ENCODE measurements at regions not wholly inside any gene's neighbourhood (a gene's known extent, or its start where the extent isn't known, plus 50 kb on each side); places are given as distances from the start of the nearest gene placed in this dataset.

DNA sequence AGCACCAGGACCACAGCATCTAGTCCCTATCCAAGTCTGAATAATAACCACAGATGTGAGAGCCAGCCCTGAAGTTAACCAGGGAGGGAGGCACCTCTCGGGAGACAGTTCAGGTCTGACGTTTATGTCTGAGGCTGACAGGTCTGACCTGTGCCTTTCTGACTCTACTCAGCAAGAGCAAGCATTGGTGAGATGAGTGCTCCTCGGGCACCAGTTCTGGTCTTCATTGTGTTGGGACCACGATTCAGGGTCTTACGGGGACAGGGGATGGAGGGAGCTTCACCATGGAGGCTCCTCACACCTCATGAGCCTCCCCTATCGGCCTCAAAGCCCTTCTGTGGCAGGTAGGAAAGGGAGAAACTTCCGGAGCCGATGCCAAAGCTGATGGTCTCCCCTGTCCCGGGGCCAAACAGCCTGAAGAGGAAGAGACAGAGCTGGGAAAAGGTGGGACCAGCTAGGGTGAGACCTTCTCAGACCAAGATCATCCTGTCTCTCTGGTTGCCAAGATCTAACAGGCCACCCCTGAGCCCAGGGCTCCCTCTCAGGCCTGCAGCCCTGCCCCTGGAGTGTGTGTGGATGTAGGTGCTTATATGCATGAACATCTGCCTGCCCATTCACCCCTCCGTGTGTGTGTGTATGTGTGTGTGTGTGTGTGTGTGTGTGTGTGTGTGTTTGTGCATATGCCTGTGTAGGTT is 170.5 kb downstream of the VEGFA start:
- in situ Hi-C loops (cut with HindIII; ENCODE audit: low sequenced_read_pairs): no loop called here

DNA sequence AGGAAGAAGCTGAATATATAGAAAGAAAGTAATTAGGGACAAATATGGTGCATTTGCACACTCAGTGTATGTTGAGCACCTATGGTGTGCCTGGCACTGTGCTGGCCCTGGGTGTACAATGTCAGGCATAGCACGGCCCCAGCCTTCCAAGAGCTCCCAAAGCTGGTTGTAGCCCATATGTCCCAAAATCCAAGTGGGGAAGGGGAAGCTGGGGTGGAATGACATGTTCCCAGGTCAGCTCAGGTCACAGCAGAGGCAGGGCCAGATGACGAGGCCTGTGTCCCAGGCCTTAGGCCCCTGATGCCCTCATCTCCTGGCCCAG is 170.0 kb downstream of the VEGFA start:
- in situ Hi-C loops (cut with HindIII; ENCODE audit: low sequenced_read_pairs): no loop called here

DNA sequence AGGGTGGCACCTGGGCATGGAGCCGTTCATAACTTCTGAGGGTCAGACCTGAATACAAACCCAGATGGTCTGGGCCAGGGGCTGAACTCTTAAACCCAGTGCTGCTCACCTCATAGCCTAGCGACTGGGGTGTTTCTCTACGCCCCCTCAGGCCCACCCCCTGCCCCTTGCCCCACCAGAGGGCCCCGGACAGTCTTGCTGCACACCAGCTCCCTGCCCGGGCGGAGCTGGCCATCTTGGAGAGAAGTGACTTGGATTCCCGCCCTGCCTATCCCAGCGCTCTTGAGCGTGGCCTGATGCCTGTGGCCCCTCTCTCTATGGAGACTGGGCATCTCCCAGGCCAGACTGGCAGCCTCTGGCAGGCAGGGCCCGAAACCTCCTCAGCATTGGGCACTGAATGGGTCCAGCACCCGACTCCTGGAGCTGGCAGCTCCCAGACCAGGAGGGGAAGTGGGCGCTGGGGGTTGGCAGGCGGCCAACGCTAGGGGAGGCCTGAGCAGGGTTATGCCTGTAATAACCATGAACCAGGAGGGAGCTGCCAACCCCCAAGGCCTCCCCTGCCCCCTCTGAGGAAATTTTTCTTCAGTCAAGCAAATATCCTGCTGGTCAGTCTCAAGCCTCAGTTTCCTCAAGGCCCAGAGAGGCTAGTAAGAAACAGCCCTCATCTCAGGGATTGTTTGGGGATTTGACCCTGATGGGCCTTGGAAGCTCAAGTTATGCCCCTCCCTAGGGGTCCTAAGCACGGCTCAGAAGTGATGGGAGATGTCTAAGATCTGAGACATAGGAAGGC is 169.5 kb downstream of the VEGFA start:
- in situ Hi-C loops (cut with HindIII; ENCODE audit: low sequenced_read_pairs): no loop called here

DNA sequence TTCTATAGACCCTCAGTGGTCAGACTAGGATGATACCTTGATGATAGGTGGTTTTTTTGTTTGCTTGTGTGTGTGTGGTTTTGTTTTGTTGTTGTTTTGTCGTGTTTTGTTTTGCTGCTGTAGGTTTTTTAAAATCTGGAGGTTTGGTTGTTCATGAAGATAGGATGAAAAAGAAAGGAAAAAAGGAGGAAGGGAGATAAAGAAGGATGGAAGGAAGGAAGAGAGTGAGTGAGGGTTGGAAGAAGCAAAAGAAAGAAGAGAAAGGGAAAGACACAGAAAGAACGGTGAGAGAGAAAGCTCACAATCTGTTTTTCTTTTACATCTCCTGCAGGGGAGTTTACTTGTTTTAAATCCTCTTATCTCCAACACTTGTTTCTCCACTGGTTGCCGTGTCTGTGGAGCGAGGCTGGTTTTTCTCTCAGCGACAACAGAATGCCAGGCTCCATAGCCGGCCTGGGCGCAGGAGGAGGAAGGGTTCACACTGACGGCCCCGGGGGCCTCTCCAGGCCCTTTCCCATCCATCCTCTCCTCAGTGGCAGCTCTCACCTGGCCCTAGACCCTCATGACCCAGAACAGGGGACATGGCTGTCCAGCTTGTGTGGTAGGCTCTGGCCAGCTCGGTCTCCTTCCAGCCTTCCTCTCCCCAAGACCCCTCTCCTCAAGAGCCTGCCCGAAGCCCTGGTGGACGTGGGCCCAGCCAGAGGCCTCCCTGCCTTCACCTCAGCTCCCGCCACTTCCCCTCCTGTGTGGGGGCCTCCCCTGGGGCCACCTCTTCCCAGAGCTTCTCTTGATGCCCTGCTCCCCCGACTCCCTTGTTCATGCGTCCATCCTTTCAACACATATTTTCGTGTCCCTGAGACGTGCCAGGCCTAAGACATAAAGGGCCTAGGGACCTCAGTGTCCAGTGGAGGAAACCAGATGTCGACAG is 168.4 kb downstream of the VEGFA start:
- in situ Hi-C loops (cut with HindIII; ENCODE audit: low sequenced_read_pairs): no loop called here

DNA sequence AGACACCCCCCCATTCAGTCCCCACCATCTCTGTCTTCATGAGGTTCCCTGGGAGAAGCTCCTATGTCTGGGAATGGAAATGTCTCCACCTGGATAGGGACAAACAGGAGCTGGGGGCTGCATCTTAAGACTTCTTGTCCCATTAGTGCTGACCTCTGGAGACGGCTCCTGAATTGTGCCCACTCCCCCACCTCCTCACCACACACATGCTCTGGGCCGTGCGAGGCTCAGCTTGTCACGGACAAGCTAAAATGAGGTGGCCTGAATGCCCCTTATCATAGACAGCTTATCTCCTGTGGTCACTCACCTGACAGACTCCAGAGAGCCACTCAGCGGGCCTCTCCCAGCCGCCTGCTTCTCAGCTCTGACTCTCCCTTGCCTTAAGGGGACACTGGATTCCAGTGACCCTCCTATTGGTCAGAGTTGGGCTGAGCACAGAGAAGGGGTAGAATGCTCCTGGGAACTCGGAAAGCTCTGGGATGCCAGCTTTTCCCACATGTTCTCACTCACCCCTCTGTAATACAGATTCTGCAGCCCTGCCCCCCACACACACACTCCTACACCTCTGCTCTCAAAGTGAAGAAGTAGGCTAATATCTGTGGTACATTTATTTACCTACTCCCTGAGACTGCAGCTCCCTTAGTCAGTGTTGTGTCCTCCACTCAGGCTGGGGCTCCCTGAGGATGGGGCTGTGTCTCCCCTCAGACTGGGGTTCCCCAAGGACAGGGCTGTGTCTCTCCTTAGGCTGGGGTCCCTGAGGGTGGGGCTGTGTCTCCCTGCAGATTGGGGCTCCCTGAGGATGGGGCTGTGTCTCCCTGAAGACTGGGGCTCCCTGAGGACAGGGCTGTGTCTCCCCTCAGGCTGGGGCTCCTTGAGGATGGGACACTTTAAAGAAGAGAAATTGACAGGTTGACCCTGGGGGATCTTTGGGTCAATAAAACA is 167.5 kb downstream of the VEGFA start:
- in situ Hi-C loops (cut with HindIII; ENCODE audit: low sequenced_read_pairs): no loop called here

DNA sequence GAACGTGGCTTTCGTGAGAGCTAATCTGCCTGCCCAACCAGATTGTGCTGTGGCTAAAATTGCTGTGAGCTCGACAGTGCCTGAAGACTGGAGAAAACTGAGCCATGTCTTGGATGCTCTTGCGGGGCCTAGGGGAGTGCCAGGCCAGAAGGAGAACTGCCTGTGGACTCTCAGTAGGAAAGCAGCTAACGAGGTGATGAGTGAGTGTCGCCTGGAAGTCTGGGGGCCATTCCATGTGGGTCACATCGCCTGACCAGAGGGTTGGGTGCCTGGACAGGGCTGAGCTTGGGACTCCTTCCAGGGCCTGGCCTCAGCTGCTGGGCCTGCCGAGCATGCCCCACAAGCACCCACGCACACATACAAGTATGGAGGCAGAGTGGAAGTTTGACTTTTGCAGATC is 166.5 kb downstream of the VEGFA start:
- in situ Hi-C loops (cut with HindIII; ENCODE audit: low sequenced_read_pairs): no loop called here

DNA sequence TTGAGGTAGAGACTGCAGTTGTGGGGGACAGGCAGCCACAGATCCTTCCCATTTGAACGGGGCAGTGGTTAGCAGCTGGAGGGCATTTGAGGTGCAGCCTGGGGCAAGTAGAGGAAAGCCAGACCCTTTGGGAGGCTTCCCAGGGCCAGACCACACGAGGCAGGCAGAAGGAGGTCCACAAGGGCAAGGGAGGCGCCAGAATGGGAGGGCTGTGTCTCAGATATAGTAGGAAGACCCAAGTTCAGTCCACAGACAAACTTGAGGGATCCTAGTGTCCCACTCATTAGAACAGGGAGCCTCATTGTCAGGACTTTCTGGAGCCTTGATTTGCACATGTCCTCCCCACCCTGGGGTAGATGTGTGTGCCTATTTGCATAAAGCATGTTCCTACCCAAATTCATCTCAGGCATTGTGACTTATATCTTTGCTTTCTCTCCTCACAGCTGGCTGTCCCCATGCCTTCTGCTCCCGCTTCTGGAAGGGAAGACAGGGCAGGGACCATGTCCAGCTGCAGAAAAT is 166.0 kb downstream of the VEGFA start:
- in situ Hi-C loops (cut with HindIII; ENCODE audit: low sequenced_read_pairs): no loop called here

DNA sequence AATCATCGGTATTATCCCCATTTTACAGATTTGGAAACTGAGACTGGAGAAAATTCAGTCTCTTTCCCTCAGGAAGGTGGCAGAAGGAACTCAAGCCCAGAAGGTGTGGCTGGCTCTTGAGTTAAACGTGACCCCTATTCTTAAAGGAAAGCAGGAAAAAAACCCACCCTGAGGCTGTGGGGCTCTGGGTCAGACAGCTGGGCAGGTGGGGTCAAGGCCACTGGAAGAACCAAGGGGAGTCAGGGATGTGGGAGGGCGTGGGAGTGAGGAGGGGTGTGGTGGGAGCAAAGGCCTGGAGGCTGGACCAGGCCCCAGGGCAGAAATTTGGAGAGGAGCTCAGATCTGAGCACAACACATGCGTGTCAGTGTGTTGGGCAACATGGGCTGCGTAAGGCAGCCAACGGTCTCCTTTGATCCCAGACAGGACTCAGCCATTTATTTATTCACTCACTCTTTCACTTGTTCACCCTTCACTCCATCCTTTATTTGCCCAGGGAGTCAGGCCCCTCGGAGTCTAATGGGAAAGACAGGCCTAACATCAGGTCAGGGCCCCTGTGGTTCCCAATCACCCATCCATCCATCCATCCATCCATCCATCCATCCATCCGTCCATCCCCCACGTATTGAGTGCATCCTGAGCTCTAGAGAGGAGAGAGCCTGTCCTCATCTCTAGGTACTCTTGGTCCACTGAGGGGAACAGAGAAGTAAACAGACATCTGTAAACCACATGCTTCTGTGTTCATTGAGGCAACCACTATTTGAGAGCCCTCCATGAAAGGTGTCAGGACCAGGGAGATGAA is 165.0 kb downstream of the VEGFA start:
- in situ Hi-C loops (cut with HindIII; ENCODE audit: low sequenced_read_pairs): no loop called here

DNA sequence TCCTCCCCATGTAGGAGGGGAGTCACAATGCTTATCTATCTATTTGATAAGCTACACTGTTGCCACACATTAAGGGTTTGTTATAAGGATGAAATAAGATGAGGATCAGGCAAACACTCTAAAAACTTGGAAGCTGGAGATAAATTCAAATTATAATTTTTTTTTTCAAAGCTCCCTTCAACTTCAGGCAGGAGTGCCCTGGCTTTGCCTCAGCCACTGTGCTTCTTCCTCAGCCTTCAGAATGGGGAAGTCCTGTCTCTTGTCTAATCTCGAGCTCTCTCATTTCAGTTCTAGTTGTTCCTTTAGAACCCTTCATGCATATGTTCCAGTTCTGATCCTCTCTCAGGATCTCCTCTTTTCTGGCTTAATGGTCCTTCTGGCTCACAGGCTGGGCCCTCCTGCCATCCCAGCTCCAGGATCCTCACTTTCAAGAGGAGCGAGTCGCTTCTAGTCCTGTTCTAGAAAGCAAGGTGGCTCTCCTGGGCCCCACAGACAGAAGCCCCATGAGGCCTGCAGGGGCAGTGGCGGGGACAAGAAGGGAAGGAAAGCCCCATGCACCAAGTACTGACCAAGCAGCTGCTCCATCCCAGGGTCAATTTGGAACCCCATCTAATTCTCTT is 164.3 kb downstream of the VEGFA start:
- in situ Hi-C loops (cut with HindIII; ENCODE audit: low sequenced_read_pairs): no loop called here

DNA sequence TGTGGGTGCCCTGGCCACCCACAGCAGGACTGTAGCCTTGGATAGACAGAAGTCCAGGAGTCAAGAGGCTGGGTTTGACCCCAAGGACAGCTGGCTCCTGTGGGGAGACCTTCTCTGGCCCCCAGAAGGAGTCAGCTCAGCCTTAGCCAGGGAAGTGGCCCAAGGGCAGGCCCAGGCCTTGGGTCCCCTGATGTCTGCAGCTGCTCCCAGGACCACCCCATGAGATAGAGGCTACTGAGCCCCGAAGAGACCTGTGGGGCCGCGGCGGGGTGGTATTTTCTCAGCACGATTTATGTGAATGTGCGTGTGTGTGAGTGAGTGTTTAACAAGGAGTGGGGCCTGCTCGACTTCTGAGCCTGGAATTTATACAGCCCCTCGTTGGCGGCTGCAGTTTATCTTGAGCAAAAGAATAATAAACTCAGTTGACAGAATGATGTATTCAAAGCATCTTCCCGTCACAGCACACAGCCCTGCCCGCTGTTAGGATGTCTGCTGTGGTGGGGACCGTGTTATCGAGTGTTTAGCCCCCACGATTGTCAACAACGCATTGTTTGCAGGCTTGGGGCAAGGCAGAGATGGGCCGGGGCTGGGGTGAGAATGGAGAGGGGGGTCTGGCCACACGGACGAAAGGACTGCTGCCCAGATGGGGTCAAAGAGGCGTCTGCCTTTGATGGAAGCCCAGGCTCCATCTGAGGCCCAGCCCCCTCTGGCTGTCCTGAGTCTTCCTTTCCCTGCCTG is 163.3 kb downstream of the VEGFA start:
- in situ Hi-C loops (cut with HindIII; ENCODE audit: low sequenced_read_pairs): no loop called here

DNA sequence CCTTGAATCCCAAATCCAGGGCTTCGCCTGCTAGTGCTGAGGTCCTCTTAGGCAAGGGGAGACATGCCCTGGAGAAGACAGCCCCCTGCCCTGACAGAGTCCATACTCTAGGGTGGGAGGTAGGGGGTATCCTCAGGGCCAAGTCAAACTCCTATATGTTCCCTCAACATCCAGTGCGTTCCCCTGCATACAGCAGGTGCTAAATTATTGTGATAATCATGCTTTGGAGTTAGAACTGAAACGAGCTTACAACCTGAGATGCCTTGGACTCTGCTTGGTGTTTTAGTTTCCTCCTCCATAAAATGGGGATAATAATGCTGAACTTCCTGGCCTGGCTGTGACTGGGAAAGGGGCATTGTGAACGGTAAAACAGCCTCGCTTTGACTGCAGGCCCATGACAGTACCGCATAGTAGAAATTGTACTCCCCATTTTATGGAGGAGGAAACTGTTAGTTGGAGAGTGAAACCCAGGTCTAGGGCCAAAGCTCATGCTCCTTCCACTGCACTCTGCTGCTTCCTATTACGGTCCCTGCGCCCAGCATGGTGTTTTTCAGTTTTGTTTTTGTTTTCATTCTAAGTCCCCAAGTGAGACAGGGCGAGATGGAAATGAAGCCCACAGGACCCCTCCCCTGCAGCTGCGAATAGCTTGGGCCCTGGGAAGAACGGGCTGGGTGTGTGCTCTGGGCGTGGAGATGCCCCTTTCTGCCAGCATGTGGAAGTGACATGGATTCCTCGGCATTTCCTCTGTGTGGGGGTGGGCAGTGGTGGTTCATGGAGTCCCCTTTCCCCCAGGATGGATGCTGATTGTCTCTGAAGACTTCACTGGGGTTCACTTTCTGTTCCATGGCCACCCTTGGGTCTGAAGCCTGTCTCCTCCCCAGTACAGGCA is 162.5 kb downstream of the VEGFA start:
- in situ Hi-C loops (cut with HindIII; ENCODE audit: low sequenced_read_pairs): no loop called here

DNA sequence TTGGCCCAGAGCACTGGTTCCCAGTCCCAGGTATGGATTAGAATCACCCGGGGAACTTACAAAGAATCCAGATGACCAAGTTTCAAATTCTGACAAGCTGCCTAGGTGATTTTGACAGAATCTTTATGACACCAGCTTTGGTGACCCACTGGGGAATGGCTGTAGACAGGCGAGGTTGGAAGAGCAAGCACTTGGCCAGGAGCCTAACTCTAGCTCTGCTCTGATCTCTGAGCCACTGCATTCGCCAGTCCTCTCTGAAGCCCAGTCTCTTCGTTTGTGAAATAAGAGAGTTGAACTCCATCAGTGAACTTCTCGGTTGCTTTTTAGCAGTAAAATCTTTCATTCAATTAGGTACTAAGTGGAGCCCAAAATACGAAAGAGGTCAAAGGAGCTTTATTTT is 161.2 kb downstream of the VEGFA start:
- in situ Hi-C loops (cut with HindIII; ENCODE audit: low sequenced_read_pairs): no loop called here

DNA sequence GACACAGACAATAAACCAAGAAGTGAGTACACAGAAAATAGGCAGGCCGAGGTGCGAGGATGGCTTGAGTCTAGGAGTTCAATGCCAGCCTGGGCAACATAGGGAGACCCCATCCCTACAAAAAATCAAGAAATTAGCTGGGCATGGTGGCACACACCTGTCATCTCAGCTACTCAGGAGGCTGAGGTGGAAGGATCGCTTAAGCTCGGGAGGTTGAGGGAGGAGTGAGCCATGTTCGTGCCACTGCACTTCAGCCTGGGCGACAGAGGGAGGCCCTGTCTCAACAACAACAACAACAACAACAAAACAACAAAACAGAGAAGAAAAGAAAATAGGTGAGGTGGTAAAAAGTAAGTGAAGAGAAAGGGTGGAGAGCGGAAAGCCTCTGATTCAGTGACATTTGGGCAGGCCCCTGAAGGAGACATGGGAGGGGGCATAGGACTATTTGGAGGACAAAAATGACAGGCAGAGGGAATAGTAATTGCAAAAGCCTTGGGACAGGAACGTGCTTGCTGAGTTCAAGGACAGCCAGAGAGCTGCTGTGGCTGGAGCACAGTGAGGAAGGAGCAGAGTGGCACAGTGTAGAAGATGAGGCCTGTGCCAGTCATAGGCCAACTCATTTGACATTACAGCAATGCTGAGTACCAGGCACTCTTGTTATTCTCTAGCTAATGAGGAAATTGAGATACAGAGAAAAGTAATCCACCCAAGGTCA is 160.6 kb downstream of the VEGFA start:
- in situ Hi-C loops (cut with HindIII; ENCODE audit: low sequenced_read_pairs): no loop called here

DNA sequence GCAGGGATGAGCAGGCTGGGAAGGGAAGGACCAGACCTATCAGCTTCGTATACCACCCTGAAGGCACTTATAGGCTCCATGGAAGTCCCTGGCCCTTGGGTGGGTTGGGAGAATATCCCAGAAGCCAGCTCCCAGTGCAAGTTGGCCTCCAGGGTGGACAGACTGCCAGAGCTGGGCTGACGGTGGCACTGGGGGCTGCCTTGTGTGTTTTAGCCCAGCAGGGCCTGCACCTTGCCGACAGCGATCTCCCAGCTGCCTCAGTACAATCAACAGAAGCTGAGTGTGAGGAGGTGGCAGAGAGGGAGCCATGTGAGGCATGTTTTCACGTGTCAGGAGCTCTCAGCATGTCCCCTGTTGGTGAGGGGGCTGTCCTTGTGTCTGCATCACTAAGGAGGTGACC is 159.5 kb downstream of the VEGFA start:
- in situ Hi-C loops (cut with HindIII; ENCODE audit: low sequenced_read_pairs): loop anchor here (5.0 kb wide), 1 partner anchor 83 kb away; no protein-coding TSS in a partner anchor

DNA sequence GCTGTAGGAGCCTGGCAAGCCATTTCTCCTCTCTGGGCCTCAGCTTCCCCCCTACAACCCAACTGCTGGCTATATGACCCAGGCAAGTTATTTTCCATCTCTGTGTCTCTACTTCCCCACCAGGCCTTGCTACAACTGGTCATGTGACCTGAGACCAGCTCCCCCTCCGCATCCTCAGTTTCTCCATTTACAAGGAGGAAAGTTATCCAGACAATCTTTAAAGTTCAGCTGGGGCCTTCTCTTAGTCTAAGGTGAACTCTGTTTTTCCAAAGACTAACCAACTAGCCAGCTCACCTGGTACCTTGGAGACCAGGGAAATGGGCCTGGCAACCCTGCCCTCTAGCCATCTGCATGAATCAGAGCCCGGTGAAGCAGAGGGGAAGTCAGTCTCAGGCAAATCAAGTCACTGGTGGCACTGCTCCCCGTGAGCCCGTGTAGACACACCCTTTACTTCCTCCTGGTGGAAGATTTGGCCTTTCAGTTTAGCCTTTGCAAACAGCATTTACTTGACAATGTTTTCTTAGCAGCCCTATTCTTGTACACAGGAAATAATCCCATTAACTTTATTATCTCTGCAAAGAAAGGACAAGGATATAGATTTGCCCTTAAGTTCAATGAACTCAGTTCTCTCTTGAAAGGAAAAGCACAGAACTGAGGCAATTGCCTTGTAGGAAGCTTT is 157.7 kb downstream of the VEGFA start:
- in situ Hi-C loops (cut with HindIII; ENCODE audit: low sequenced_read_pairs): loop anchor here (5.0 kb wide), 1 partner anchor 85 kb away; no protein-coding TSS in a partner anchor
